HUES64 (cell line): ENCODE measurements at regions not wholly inside any gene's neighbourhood (a gene's known extent, or its start where the extent isn't known, plus 50 kb on each side); places are given as distances from the start of the nearest gene placed in this dataset.

Experiments used
- H3K27ac ChIP-seq: 2 replicates; pipeline ENCODE4 v1.7.0; 2013; ENCODE audit warnings: low read depth, low read length, inconsistent platforms
- H3K27me3 ChIP-seq: 2 replicates; pipeline ENCODE4 v1.6.1; 2013; ENCODE audit warnings: mild to moderate bottlenecking, low read length; ENCODE audit not compliant: insufficient read depth
- H3K36me3 ChIP-seq: 2 replicates; pipeline ENCODE4 v1.6.1; 2013; ENCODE audit warnings: mild to moderate bottlenecking, low read length; ENCODE audit not compliant: insufficient read depth
- H3K4me1 ChIP-seq: 2 replicates; pipeline ENCODE4 v1.6.1; 2013; ENCODE audit warnings: mild to moderate bottlenecking, low read length, moderate library complexity; ENCODE audit not compliant: insufficient read depth
- H3K4me3 ChIP-seq: 2 replicates; pipeline ENCODE4 v1.5.1; 2013; ENCODE audit warnings: mild to moderate bottlenecking, low read length, moderate library complexity
- H3K9ac ChIP-seq: 2 replicates; pipeline ENCODE4 v1.6.1; 2013; ENCODE audit warnings: mild to moderate bottlenecking, low read depth, low read length
- H3K9me3 ChIP-seq: 2 replicates; pipeline ENCODE4 v1.6.1; 2013; ENCODE audit warnings: low read depth, low read length; ENCODE audit not compliant: insufficient read depth
- WGBS: fragments of 150-250, 120-280 bp; methylation state at CpG from one replicate; pipeline ENCODE4 v1.1.7; 2013; ENCODE audit warnings: missing lambda C conversion rate; 5-methylcytosine and 5-hydroxymethylcytosine counted together

DNA sequence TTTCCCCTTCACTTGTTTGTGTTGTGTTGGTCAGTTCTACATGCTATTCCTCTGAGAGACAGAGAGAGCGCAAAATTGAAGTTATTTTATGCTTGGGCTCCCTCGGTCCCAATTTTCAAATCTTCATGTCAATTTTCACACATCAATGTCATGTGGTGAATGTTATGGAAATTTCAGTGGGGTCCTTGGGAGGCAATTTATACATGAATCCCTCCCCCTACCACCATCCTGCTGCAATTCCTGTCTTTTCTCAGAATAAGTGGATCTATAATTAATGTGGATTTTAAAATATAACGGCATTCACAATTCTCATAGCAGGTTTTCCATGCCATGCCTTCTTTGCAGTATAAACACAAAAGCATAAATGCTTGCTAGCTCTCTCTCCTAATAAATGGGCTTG, 499.9 kb downstream of the MCTP2 start:
- Histone ChIP-seq H3K36me3 (no peaks in the 10 kb centered on the region), H3K9ac (no peak overlapping the region), H3K4me1 (no peaks in the 10 kb centered on the region), H3K4me3 (no peak overlapping the region), H3K27ac (no peak overlapping the region), H3K9me3 (no peaks in the 10 kb centered on the region), H3K27me3 (no peaks in the 10 kb centered on the region)
- WGBS = no CpG with 5 or more reads among the region's 3 CpGs

DNA sequence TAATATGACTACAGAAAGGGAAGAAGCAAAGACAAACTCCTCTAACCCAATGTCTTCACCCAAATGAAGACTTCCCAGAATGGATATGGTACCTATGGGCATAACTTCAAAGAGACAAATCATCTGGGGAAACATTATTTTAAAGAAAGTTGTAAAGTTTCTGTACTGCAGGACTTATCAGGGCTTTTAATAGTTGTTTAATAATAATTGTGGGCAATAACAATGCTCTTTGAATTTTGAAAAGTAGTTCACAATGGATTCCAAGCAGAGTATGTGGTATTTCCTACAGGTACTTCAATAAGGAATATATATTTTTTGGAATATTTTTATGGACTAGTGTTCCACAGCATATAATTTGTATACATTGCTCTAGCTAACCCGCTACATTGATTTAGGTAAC, 503.1 kb downstream of the MCTP2 start:
- no peak overlapping the region for H3K27ac ChIP-seq
- no peaks in the 10 kb centered on the region for H3K9me3 ChIP-seq
- H3K4me3 ChIP-seq = no peak overlapping the region
- no peaks in the 10 kb centered on the region for H3K27me3 ChIP-seq
- no CpG with 5 or more reads among the region's 1 CpG for WGBS
- no peak overlapping the region for H3K9ac ChIP-seq
- no peaks in the 10 kb centered on the region for H3K4me1 ChIP-seq
- H3K36me3 ChIP-seq = no peaks in the 10 kb centered on the region

DNA sequence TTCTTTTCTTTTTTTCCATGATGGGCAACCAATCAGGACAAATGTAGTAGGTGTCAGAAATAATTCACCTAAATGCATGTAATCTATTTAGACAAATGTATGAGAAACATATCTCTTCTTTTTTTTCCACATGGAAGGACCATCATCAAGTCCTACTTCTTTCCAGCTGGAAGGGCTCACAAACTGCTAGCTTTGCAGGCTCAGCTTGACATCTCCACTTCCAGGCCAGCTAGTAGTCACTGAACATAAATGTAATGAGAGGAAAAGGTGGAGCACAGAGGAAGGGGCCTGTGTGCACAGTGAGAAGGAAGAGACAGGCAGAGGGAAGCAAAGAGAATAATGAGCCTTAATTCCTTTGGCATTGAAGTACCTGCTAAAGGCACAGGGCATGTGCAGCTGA, 504.9 kb downstream of the MCTP2 start:
- no peaks in the 10 kb centered on the region for H3K27me3 ChIP-seq
- H3K4me1 ChIP-seq = no peaks in the 10 kb centered on the region
- no peak overlapping the region for H3K4me3 ChIP-seq
- no peaks in the 10 kb centered on the region for H3K9me3 ChIP-seq
- H3K27ac ChIP-seq = no peak overlapping the region
- no peak overlapping the region for H3K9ac ChIP-seq
- no peaks in the 10 kb centered on the region for H3K36me3 ChIP-seq

DNA sequence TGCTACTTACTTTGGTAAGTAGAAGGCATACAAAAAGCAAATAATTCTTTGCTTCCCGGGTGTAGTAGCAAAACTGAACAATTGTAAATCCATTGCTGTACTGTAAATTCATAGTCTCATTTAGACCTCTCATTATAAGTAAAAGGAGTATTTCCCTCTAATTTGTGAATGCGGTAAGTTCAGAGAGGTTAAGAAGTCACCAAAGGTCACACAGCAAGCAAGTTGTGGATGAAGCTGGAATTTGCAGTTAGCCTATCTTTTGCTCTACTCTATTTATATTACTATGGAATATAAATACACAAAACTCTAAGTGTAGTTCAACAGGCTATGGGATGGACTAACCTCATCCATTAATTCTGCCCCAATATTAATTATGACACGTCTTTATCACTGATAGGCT, 508.3 kb downstream of the MCTP2 start:
- Histone ChIP-seq H3K4me1 (peaks cover 13% of the 10 kb centered on the region), H3K36me3 (no peaks in the 10 kb centered on the region), H3K4me3 (no peak overlapping the region), H3K27ac (no peak overlapping the region), H3K9ac (no peak overlapping the region), H3K9me3 (no peaks in the 10 kb centered on the region), H3K27me3 (no peaks in the 10 kb centered on the region)
- whole genome bisulfite sequencing = 95% methylated on average over 3 of the region's 3 CpGs

DNA sequence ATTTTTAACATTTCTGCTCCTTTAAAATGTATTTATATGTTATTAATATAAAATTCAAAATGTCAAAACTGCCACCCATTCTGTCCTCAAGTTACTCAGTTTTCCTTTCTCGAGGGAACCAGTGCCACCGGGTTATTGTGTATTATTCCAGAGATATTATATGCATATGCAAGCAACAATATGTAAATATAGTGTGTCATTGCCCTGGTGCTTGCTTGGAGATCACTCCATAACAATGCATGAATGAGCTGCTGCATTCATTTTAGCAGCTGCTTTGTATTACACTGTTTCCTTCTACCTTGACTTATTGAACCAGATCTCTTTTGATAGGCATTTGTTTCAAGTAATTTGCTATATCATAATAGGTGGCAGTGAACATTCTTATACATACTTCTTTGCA, 509.1 kb downstream of the MCTP2 start:
- H3K27ac ChIP-seq = no peak overlapping the region
- H3K9me3 ChIP-seq = no peaks in the 10 kb centered on the region
- H3K9ac ChIP-seq = no peak overlapping the region
- H3K36me3 ChIP-seq = no peaks in the 10 kb centered on the region
- no peaks in the 10 kb centered on the region for H3K27me3 ChIP-seq
- no peak overlapping the region for H3K4me3 ChIP-seq
- H3K4me1 ChIP-seq = peaks cover 17% of the 10 kb centered on the region
- no CpG with 5 or more reads among the region's 2 CpGs for WGBS

DNA sequence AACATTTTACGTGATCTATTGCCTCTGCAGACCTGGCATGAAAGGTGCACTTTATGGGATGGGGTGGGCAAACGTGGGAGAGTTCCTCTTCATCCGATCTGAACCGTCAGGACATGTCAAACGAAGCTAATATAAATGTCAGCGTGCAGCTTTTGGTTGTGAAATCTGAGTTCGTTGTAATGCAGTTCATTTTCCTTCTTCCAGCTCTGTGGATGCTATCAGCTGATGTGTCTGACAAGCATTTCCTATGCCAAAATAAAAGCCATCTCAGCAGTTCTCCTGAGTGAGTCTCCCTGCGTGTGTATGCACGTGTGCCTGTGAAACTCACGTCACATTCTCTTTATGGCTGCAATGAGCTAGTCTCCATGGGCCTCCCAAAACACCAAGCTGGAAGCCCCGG, 512.3 kb downstream of the MCTP2 start:
- no peak overlapping the region for H3K27ac ChIP-seq
- H3K4me1 ChIP-seq = peaks cover 29% of the 10 kb centered on the region
- H3K4me3 ChIP-seq = no peak overlapping the region
- H3K9ac ChIP-seq = no peak overlapping the region
- no peaks in the 10 kb centered on the region for H3K36me3 ChIP-seq
- no peaks in the 10 kb centered on the region for H3K27me3 ChIP-seq
- H3K9me3 ChIP-seq = no peaks in the 10 kb centered on the region
- 91% methylated on average over 11 of the region's 11 CpGs for WGBS

DNA sequence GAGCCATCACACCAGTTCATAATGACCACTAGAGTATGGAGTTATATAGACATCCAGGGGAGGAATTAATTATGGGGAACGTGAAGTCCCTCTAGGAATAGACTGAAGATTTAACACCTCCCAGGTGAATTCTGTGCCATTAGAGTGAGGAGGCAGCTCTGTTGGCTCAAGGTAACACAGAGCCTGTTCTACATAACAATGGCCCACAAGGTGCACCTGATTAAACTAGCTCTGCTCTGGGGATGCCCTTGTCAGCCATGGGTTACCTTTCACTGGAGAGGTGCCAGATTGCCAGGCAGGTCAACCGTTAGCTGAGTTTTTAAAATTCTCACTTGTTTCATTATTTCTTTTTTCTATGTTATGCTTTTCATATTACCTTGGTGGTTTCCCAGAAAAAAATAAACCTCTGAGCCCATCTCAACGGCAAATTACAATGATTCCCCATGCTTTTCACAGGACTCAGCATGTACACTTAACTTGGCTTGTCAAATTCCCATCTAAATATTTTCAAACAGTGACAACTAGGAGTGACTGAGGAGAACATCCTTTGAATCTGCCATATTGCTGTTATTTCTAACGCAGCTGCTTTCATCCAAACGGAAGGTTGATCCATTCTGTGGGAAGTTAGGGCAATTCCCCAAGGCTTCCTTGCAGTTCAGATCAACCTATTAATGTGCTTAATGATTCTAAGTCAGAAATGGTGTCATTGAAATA, 512.9 kb downstream of the MCTP2 start:
- no peaks in the 10 kb centered on the region for H3K27me3 ChIP-seq

DNA sequence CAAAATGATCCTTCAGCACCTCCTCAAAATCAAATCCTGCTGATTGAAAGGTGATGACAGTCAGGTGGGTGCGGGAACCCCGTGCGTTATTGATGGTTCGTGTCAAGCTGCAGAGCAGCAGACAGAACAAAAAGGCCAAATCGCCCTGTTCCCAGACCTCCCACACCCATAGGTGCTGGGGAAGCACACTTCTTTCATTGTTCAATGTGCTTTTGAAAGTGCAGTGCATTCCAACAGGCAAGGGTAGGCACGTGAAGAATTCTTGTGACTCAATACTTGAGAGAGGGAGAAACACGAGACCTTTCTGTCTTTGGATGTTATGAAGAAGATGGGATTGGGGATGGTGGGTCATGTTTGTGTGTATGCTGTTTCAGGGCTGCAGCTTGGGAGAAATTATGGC, 514.0 kb downstream of the MCTP2 start:
- Histone ChIP-seq H3K9me3 (peaks cover 3% of the 10 kb centered on the region; the same call in 1 of the 2 replicates), H3K27me3 (no peaks in the 10 kb centered on the region), H3K4me3 (no peak overlapping the region), H3K9ac (no peak overlapping the region), H3K4me1 (peaks cover 29% of the 10 kb centered on the region), H3K27ac (no peak overlapping the region), H3K36me3 (no peaks in the 10 kb centered on the region)
- 82% methylated on average over 7 of the region's 7 CpGs for WGBS

More for the DNA sequence above, 512.9 kb downstream of the MCTP2 start:
- H3K27ac ChIP-seq = no peak overlapping the region
- WGBS = 80% methylated on average over 5 of the region's 5 CpGs
- no peaks in the 10 kb centered on the region for H3K9me3 ChIP-seq
- H3K9ac ChIP-seq = no peak overlapping the region
- H3K36me3 ChIP-seq = no peaks in the 10 kb centered on the region
- no peak overlapping the region for H3K4me3 ChIP-seq
- H3K4me1 ChIP-seq = peaks cover 29% of the 10 kb centered on the region

DNA sequence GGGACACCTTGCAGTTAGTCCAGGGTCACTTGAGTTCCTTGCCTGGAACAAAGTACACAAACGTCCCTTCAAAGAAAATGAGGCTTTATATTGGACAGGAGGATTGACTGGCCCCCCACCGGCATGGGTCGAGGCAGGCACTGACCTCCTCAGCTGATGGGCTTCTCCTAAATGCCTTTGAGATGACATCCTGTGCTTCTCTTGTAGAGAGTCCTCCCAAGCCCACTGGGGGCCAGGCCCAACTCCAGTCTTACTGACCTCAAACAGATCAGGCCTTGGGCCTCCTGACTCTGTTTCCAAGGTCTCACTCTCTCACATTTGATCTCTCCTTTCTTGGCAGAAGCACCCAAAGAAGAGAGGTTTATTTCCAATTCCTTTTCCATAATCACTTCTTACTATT, 516.1 kb downstream of the MCTP2 start:
- Histone ChIP-seq H3K27me3 (no peaks in the 10 kb centered on the region), H3K4me1 (peaks cover 29% of the 10 kb centered on the region), H3K4me3 (no peak overlapping the region), H3K36me3 (no peaks in the 10 kb centered on the region), H3K9ac (no peak overlapping the region), H3K9me3 (peaks cover 7% of the 10 kb centered on the region; the same call in 1 of the 2 replicates), H3K27ac (no peak overlapping the region)
- 84% methylated on average over 3 of the region's 3 CpGs for WGBS

DNA sequence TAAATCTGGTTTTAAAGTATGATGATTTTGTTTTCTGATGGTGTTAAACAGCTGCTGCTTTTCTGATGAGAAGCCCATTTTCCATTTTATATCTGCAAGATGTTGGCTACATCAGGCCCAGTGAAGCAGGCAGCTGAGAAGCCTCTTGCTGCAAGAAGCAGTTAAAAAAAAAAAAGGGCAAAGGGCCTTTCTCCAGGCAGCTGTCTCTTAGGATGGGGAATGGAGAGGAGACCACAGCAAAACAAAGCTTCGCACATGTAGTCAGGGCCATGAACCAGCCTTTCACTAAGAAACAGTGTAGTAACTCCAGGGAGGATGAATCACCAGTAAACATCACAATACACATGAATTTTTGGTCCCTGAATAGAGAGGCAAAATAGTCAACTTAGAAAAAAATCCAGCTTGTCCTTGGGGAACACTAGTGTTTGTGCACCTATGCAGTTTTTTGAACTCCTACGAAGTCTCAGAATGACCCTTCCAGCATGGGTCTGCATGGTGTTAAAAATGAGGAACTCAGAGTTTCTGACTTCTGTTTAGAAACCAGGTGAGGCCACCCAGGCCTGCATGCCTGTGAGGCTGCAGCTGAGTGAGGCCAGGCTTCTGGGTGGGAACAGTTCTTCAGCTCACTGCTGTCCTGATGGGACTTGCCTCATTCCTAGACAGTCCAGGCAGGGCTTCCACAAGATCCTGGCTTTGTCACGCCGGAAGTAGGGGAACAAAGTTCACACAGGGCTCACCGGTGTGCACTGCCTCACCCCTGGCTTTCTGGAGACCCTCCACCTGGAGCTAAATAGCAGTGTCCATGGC, 518.7 kb downstream of the MCTP2 start:
- no peaks in the 10 kb centered on the region for H3K27me3 ChIP-seq
- peaks cover 15% of the 10 kb centered on the region for H3K4me1 ChIP-seq
- no peak overlapping the region for H3K27ac ChIP-seq
- H3K4me3 ChIP-seq = no peak overlapping the region
- no peaks in the 10 kb centered on the region for H3K36me3 ChIP-seq
- 94% methylated on average over 5 of the region's 5 CpGs for WGBS
- H3K9ac ChIP-seq = no peak overlapping the region
- peaks cover 7% of the 10 kb centered on the region; the same call in 1 of the 2 replicates for H3K9me3 ChIP-seq

DNA sequence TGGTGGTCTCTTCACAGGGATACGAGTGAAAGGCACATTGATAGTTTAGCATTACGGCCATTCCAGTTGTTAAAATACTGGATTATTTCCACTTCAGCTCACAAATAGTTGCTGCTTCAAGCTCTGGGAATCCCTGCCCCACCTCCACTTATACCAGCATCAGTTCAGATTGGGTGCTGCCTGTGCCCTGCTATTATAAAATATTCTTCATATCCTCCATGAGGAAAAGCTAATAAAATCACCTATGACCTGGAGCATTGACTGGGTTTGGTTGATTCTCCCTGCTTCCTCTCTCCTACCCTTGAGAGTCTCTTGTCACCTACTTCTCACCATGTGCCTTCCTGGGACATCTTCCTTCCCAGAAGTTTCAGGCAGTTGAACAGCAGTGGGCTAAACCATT, 529.0 kb downstream of the MCTP2 start:
- WGBS = 66% methylated on average over 2 of the region's 2 CpGs
- H3K27me3 ChIP-seq = no peaks in the 10 kb centered on the region
- H3K4me3 ChIP-seq = no peak overlapping the region
- H3K4me1 ChIP-seq = peaks cover 20% of the 10 kb centered on the region
- no peaks in the 10 kb centered on the region for H3K9me3 ChIP-seq
- no peak overlapping the region for H3K9ac ChIP-seq
- no peaks in the 10 kb centered on the region for H3K36me3 ChIP-seq
- H3K27ac ChIP-seq = peak overlapping the region; percentile 19; the same call in 1 of the 2 replicates
